ENCODE measurements at regions not wholly inside any gene's neighbourhood (a gene's known extent, or its start where the extent isn't known, plus 50 kb on each side); places are given as distances from the start of the nearest gene placed in this dataset.

DNA sequence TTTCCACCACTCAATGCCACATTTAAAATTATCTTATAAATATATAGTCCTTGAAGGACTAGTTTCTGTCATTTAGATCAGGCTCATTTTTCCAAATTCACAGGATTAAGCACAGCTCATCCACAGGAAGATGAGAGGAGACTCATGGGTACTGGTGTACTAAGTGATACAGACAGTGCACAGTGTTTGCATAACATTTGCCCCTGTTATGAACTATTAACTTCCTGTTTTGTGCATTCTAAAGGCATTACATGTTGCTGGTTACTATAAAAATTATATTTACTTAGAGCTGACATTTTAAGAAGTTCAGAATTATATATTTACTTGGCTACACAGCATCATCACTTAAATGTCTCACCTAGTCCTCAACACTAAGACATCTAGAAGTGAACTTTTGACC, 772.0 kb downstream of the TECRL start:
- TF ChIP-seq POLR2AphosphoS5 (IDR thresholded peaks at IDR 0.05; ENCODE audit: borderline replicate concordance, low read depth, low read length) (no peak), EZH2 (IDR thresholded peaks at IDR 0.05) (no peak)

All from SK-N-MC (cell line).